ENCODE measurements at regions not wholly inside any gene's neighbourhood (a gene's known extent, or its start where the extent isn't known, plus 50 kb on each side); places are given as distances from the start of the nearest gene placed in this dataset.

- Histone ChIP-seq H3K4me1 (ENCODE audit: low read depth) (peaks cover 17% of the 10 kb centered on the region), H3K27ac (no peak overlapping the region), H3K27me3 (no peaks in the 10 kb centered on the region), H3K4me3 (no peak overlapping the region), H3K36me3 (no peaks in the 10 kb centered on the region), H3K9me3 (ENCODE audit: low read depth) (no peaks in the 10 kb centered on the region)
- DNase-seq (ENCODE audit: low read depth in 1 of 2, low spot score in 1 of 2): no peak
- TF ChIP-seq CTCF (IDR thresholded peaks at IDR 0.05; ENCODE audit: low read depth, low read length): no peak
Measured at GRCh38 chr15:96035635-96036034, 294.9 kb upstream of the NR2F2 start.

GRCh38 chr15:96037584-96037983 is 292.9 kb upstream of the NR2F2 start:
- no peaks in the 10 kb centered on the region for H3K36me3 ChIP-seq
- no peak overlapping the region for H3K4me3 ChIP-seq
- peaks cover 17% of the 10 kb centered on the region for H3K4me1 ChIP-seq (ENCODE audit: low read depth)
- H3K27ac ChIP-seq: no peak overlapping the region
- no peaks in the 10 kb centered on the region for H3K27me3 ChIP-seq
- TF ChIP-seq CTCF (IDR thresholded peaks at IDR 0.05; ENCODE audit: low read depth, low read length): no peak
- DNase-seq (ENCODE audit: low read depth in 1 of 2, low spot score in 1 of 2): no peak
- no peaks in the 10 kb centered on the region for H3K9me3 ChIP-seq (ENCODE audit: low read depth)

- H3K27ac ChIP-seq: no peak overlapping the region
- no peak overlapping the region for H3K4me3 ChIP-seq
- no peak for DNase-seq (ENCODE audit: low read depth in 1 of 2, low spot score in 1 of 2)
- TF ChIP-seq CTCF (IDR thresholded peaks at IDR 0.05; ENCODE audit: low read depth, low read length): no peak
- H3K27me3 ChIP-seq: no peaks in the 10 kb centered on the region
- H3K36me3 ChIP-seq: no peaks in the 10 kb centered on the region
- no peaks in the 10 kb centered on the region for H3K9me3 ChIP-seq (ENCODE audit: low read depth)
- H3K4me1 ChIP-seq (ENCODE audit: low read depth): peaks cover 19% of the 10 kb centered on the region
Measured at GRCh38 chr15:96038131-96038530, 292.4 kb upstream of the NR2F2 start.

GRCh38 chr15:96038650-96039049 is 291.9 kb upstream of the NR2F2 start:
- TF ChIP-seq CTCF (IDR thresholded peaks at IDR 0.05; ENCODE audit: low read depth, low read length): no peak
- Histone ChIP-seq H3K27ac (no peak overlapping the region), H3K27me3 (no peaks in the 10 kb centered on the region), H3K36me3 (no peaks in the 10 kb centered on the region), H3K4me3 (no peak overlapping the region), H3K9me3 (ENCODE audit: low read depth) (no peaks in the 10 kb centered on the region), H3K4me1 (ENCODE audit: low read depth) (peaks cover 20% of the 10 kb centered on the region)
- no peak for DNase-seq (ENCODE audit: low read depth in 1 of 2, low spot score in 1 of 2)

GRCh38 chr15:96041982-96042733 is 288.3 kb upstream of the NR2F2 start:
- no peak for TF ChIP-seq CTCF (IDR thresholded peaks at IDR 0.05; ENCODE audit: low read depth, low read length)
- Histone ChIP-seq H3K36me3 (no peaks in the 10 kb centered on the region), H3K9me3 (ENCODE audit: low read depth) (no peaks in the 10 kb centered on the region), H3K4me1 (ENCODE audit: low read depth) (peaks cover 6% of the 10 kb centered on the region), H3K27me3 (no peaks in the 10 kb centered on the region), H3K27ac (no peak overlapping the region), H3K4me3 (no peak overlapping the region)
- no peak for DNase-seq (ENCODE audit: low read depth in 1 of 2, low spot score in 1 of 2)

Data from cardiac muscle cell (in vitro differentiated cells and primary cell).